SK-N-SH (cell line): ENCODE measurements at regions not wholly inside any gene's neighbourhood (a gene's known extent, or its start where the extent isn't known, plus 50 kb on each side); places are given as distances from the start of the nearest gene placed in this dataset.

Source experiments
- CTCF ChIA-PET: fragments of 300-600, 350-600 bp; formaldehyde crosslinking; extraction: SDS; loops from one replicate; lab custom pipeline; 2021; lab: Yijun Ruan, JAX
- POLR2A ChIA-PET: fragments of 350-600 bp; sonication (Branson Sonifier 250); formaldehyde crosslinking; extraction: SDS; loops from one replicate; lab custom pipeline; 2020; ENCODE audit warnings: antibody characterized with exemption, inconsistent platforms; lab: Yijun Ruan, JAX
- DNase-seq: peaks from one replicate; pipeline ENCODE4 v3.0.0; 2012
- H2AFZ ChIP-seq: fragments of 200-600 bp; sonication (generic); 2 replicates; pipeline ENCODE4 v1.8.1; 2016; ENCODE audit warnings: antibody characterized with exemption, mild to moderate bottlenecking, low read depth
- H3F3A ChIP-seq: fragments of 200-600 bp; sonication (generic); replicated peaks from 2 replicates; pipeline ENCODE3; 2016; ENCODE audit warnings: antibody characterized with exemption, mild to moderate bottlenecking; ENCODE audit not compliant: insufficient read depth
- H3K27ac ChIP-seq, 2 experiments: fragments of 200-500 bp in 1 of 2; fragments of 200-600 bp in 1 of 2; sonication (Bioruptor generic) in 1 of 2; sonication (generic), shearing (Covaris generic) in 1 of 2; 2 replicates each; pipeline versions ENCODE4 v1.5.1 to v1.6.1; 2014 to 2016; ENCODE audit warnings: low read depth in 2 of 2, inconsistent platforms in 1 of 2, low read length in 1 of 2, mild to moderate bottlenecking in 1 of 2, mixed read lengths in 1 of 2
- H3K27me3 ChIP-seq: fragments of 200-600 bp; sonication (generic), shearing (Covaris generic); 2 replicates; pipeline ENCODE4 v1.6.1; 2016; ENCODE audit warnings: mixed run types; ENCODE audit not compliant: insufficient read depth
- H3K36me3 ChIP-seq, 2 experiments: fragments of 200-500 bp in 1 of 2; fragments of 200-600 bp in 1 of 2; sonication (Bioruptor generic) in 1 of 2; sonication (generic) in 1 of 2; replicated peaks in 1 of 2; 2 replicates each; pipeline versions ENCODE3 to v1.5.1; 2014 to 2016; ENCODE audit warnings: low read length in 1 of 2, mild to moderate bottlenecking in 1 of 2; ENCODE audit not compliant: insufficient read depth in 2 of 2, control insufficient read depth in 1 of 2
- H3K4me1 ChIP-seq, 2 experiments: fragments of 200-500 bp in 1 of 2; fragments of 200-600 bp in 1 of 2; sonication (Bioruptor generic) in 1 of 2; sonication (generic), shearing (Covaris generic) in 1 of 2; 2 replicates each; pipeline versions ENCODE4 v1.5.1 to v1.6.1; 2014 to 2016; ENCODE audit warnings: low read depth in 1 of 2, low read length in 1 of 2, mixed run types in 1 of 2; ENCODE audit not compliant: insufficient read depth in 2 of 2, control insufficient read depth in 1 of 2
- H3K4me2 ChIP-seq: fragments of 200-600 bp; sonication (generic), shearing (Covaris generic); 2 replicates; pipeline ENCODE4 v1.6.1; 2017; ENCODE audit warnings: mixed run types
- H3K4me3 ChIP-seq, 2 experiments: fragments of 200-500 bp in 1 of 2; fragments of 200-600 bp in 1 of 2; sonication (Bioruptor generic) in 1 of 2; sonication (generic), shearing (Covaris generic) in 1 of 2; 2 replicates each; pipeline versions ENCODE4 v1.5.1 to v1.8.1; 2014 to 2016; ENCODE audit warnings: low read depth in 2 of 2, inconsistent platforms in 1 of 2, low read length in 1 of 2, mild to moderate bottlenecking in 1 of 2, mixed read lengths in 1 of 2, moderate library complexity in 1 of 2
- H3K79me2 ChIP-seq: fragments of 200-600 bp; sonication (generic); 2 replicates; pipeline ENCODE4 v1.8.1; 2017; ENCODE audit warnings: mild to moderate bottlenecking; ENCODE audit not compliant: insufficient read depth
- H3K9ac ChIP-seq: fragments of 200-600 bp; sonication (generic); 2 replicates; pipeline ENCODE4 v1.6.1; 2017; ENCODE audit warnings: mixed run types
- H3K9me2 ChIP-seq: fragments of 200-600 bp; sonication (generic); 2 replicates; pipeline ENCODE4 v1.6.1; 2017; ENCODE audit warnings: mixed run types
- H3K9me3 ChIP-seq: fragments of 200-600 bp; sonication (generic); 2 replicates; pipeline ENCODE4 v1.6.1; 2017; ENCODE audit warnings: mixed run types, mild to moderate bottlenecking, moderate library complexity
- H4K20me1 ChIP-seq: fragments of 200-600 bp; sonication (generic); 2 replicates; pipeline ENCODE4 v1.6.1; 2017; ENCODE audit warnings: mild to moderate bottlenecking, mixed run types; ENCODE audit not compliant: insufficient read depth
- CHD2 ChIP-seq: fragments of 150-350 bp; IDR thresholded peaks from 2 replicates; pipeline ENCODE4 v1.6.1; 2018; ENCODE audit warnings: low read length; ENCODE audit not compliant: partially characterized antibody
- CTCF ChIP-seq: fragments of 200-600 bp; sonication (generic); IDR thresholded peaks from 2 replicates; pipeline ENCODE4 v1.6.1; 2017; ENCODE audit warnings: antibody characterized with exemption, mild to moderate bottlenecking, moderate library complexity
- EP300 ChIP-seq, 2 experiments: IDR thresholded peaks; 2 replicates each; pipeline versions ENCODE4 v1.4.0 to v1.6.1; 2012; ENCODE audit warnings: borderline replicate concordance in 1 of 2, low read depth in 1 of 2, low read length in 1 of 2
- FOSL2 ChIP-seq: IDR thresholded peaks from 2 replicates; pipeline ENCODE4 v1.4.0; 2012; ENCODE audit warnings: low read depth, mild to moderate bottlenecking, moderate library complexity, borderline replicate concordance
- FOXJ3 ChIP-seq: sonication (generic); formaldehyde crosslinking; IDR thresholded peaks from 2 replicates; pipeline ENCODE4 v1.5.1; 2020; ENCODE audit warnings: mild to moderate bottlenecking, missing genetic modification reagents
- FOXM1 ChIP-seq: IDR thresholded peaks from 2 replicates; pipeline ENCODE4 v1.4.0; 2012; ENCODE audit warnings: low read depth, mild to moderate bottlenecking
- GATA2 ChIP-seq: sonication (generic); formaldehyde crosslinking; IDR thresholded peaks from 2 replicates; pipeline ENCODE4 v1.5.0; 2020; ENCODE audit warnings: mild to moderate bottlenecking, missing genetic modification reagents
- MEF2A ChIP-seq: IDR thresholded peaks from 2 replicates; pipeline ENCODE4 v1.4.0; 2012; ENCODE audit warnings: low read depth, borderline replicate concordance
- NFIC ChIP-seq: IDR thresholded peaks from 2 replicates; pipeline ENCODE4 v1.4.0; 2012; ENCODE audit warnings: borderline replicate concordance
- POLR2AphosphoS5 ChIP-seq: IDR thresholded peaks from 2 replicates; pipeline ENCODE4 v1.6.1; 2012; ENCODE audit warnings: low read depth, low read length
- RAD21 ChIP-seq: IDR thresholded peaks from 2 replicates; pipeline ENCODE4 v1.6.1; 2012; ENCODE audit warnings: mild to moderate bottlenecking, low read length
- RXRA ChIP-seq: IDR thresholded peaks from 2 replicates; pipeline ENCODE4 v1.4.0; 2012; ENCODE audit warnings: low read depth, mild to moderate bottlenecking, borderline replicate concordance
- SIN3A ChIP-seq: IDR thresholded peaks from 2 replicates; pipeline ENCODE4 v1.6.1; 2012; ENCODE audit warnings: low read depth, mild to moderate bottlenecking, low read length, moderate library complexity, borderline replicate concordance
- TAF1 ChIP-seq: IDR thresholded peaks from 2 replicates; pipeline ENCODE4 v1.6.1; 2012; ENCODE audit warnings: low read depth, mild to moderate bottlenecking, low read length, moderate library complexity, borderline replicate concordance
- TEAD4 ChIP-seq: IDR thresholded peaks from 2 replicates; pipeline ENCODE4 v1.4.0; 2012; ENCODE audit warnings: mild to moderate bottlenecking, borderline replicate concordance; ENCODE audit not compliant: insufficient read depth
- YY1 ChIP-seq: IDR thresholded peaks from 2 replicates; pipeline ENCODE4 v1.4.0; 2012; ENCODE audit warnings: low read depth, mild to moderate bottlenecking
- ZBTB33 ChIP-seq: IDR thresholded peaks from 2 replicates; pipeline ENCODE4 v1.4.0; 2012; ENCODE audit warnings: low read depth, borderline replicate concordance
- WGBS: methylation state at CpG from one replicate; pipeline ENCODE4 v1.1.6; 2017; ENCODE audit warnings: low lambda C conversion rate; 5-methylcytosine and 5-hydroxymethylcytosine counted together
- TF ChIP-seq, protein P1 (sequence below): fragments of 150-350 bp; IDR thresholded peaks from 2 replicates; pipeline ENCODE4 v1.6.1; 2016; ENCODE audit warnings: mild to moderate bottlenecking, low read depth, low read length

GRCh38 chr17:77694391-77695363 lies 263.8 kb upstream of the TNRC6C start:
- Histone ChIP-seq H3K4me1 (peaks cover 0 to 67% of the 10 kb centered on the region in 2 experiments; a peak in 1 of 4 replicates), H3K4me3 (no peak overlapping the region), H2AFZ (no peak overlapping the region), H3K4me2 (no peak overlapping the region), H4K20me1 (no peaks in the 10 kb centered on the region), H3K9me2 (no peaks in the 10 kb centered on the region), H3F3A (no peaks in the 10 kb centered on the region), H3K27ac (no peak overlapping the region), H3K27me3 (peaks cover 52% of the 10 kb centered on the region), H3K9me3 (no peaks in the 10 kb centered on the region), H3K79me2 (no peaks in the 10 kb centered on the region), H3K36me3 (no peaks in the 10 kb centered on the region), H3K9ac (no peak overlapping the region)
- TF ChIP-seq CHD2, result no peak
- no peak for TF ChIP-seq YY1
- no peak for TF ChIP-seq FOSL2
- no peak for TF ChIP-seq POLR2AphosphoS5
- no peak for TF ChIP-seq NFIC
- TF ChIP-seq SIN3A, result no peak
- TF ChIP-seq RAD21, result no peak
- ChIA-PET POLR2A (no interaction called here), CTCF (interaction anchor here (0.9 to 1.0 kb wide), 2 partner anchors 33 to 153 kb away, joined by 3 read pairs; no protein-coding TSS in a partner anchor)
- WGBS, result 44% methylated on average over 6 of the region's 11 CpGs
- DNase-seq, result no peak

- Histone ChIP-seq H3K36me3 (no peaks in the 10 kb centered on the region), H3K79me2 (no peaks in the 10 kb centered on the region), H2AFZ (no peak overlapping the region), H3K9ac (no peak overlapping the region), H3K4me1 (peaks cover 0 to 71% of the 10 kb centered on the region in 2 experiments; a peak in 1 of 4 replicates), H3K27me3 (peaks cover 56% of the 10 kb centered on the region), H3K9me3 (no peaks in the 10 kb centered on the region), H3K4me3 (no peak overlapping the region), H3K9me2 (no peaks in the 10 kb centered on the region), H3K4me2 (no peak overlapping the region), H4K20me1 (no peaks in the 10 kb centered on the region), H3F3A (no peaks in the 10 kb centered on the region), H3K27ac (no peak overlapping the region)
- ChIA-PET POLR2A (no interaction called here), CTCF (interaction anchor here (0.9 to 1.0 kb wide), 3 partner anchors 33 to 153 kb away, joined by 3 read pairs; no protein-coding TSS in a partner anchor)
- 75% methylated on average over 9 of the region's 9 CpGs for WGBS
- no peak for DNase-seq
- TF ChIP-seq, protein P1, sequence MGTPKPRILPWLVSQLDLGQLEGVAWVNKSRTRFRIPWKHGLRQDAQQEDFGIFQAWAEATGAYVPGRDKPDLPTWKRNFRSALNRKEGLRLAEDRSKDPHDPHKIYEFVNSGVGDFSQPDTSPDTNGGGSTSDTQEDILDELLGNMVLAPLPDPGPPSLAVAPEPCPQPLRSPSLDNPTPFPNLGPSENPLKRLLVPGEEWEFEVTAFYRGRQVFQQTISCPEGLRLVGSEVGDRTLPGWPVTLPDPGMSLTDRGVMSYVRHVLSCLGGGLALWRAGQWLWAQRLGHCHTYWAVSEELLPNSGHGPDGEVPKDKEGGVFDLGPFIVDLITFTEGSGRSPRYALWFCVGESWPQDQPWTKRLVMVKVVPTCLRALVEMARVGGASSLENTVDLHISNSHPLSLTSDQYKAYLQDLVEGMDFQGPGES, result no peak
- no peak for TF ChIP-seq GATA2 (CRISPR knock-in tag)
- TF ChIP-seq TEAD4, result no peak
- no peak for TF ChIP-seq TAF1
- no peak for TF ChIP-seq RXRA
- no peak for TF ChIP-seq MEF2A
- TF ChIP-seq NFIC, result no peak
- TF ChIP-seq YY1, result no peak
- TF ChIP-seq ZBTB33, result no peak
- TF ChIP-seq CTCF, result no peak
- no peak for TF ChIP-seq FOXJ3 (CRISPR knock-in tag)
- TF ChIP-seq FOXM1, result no peak
- TF ChIP-seq EP300 (IDR thresholded peaks at IDR 0.05; ENCODE audit: borderline replicate concordance in 1 of 2, low read depth in 1 of 2, low read length in 1 of 2), result no peak
- TF ChIP-seq RAD21, result no peak
These were observed 263.1 kb upstream of the TNRC6C start for GRCh38 chr17:77695386-77695785.
